ENCODE measurements at regions not wholly inside any gene's neighbourhood (a gene's known extent, or its start where the extent isn't known, plus 50 kb on each side); places are given as distances from the start of the nearest gene placed in this dataset.

DNA sequence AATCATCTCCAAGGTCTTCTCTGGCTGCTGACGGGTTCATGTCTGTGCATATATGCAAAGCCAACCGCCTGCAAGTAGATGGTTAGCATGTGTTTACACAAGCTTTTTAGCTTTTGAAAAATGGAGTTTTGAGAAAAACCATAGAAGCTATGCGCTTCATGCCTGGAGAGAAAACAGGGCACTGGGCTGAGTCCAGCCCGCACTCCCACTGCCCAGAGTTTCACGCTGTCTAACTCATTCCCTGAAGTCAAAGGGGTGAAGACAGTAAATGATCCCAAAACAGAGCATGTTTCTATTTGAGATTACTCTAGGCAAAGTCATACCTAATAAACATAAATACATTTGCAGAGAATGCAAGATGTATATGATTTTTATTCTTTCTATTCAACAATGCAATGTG is 278.8 kb downstream of the IRX2 start:
- Histone ChIP-seq H3K9me3 (replicated peaks; ENCODE audit: control insufficient read depth, insufficient read depth, low read length) (no peaks in the 10 kb centered on the region), H3K9ac (replicated peaks; ENCODE audit: extremely low read depth, insufficient read depth, low read length) (no peak overlapping the region), H3K9me1 (replicated peaks; ENCODE audit: control insufficient read depth, extremely low read depth, insufficient read depth, low read length) (no peaks in the 10 kb centered on the region), H2AFZ (ENCODE audit: low read depth, low read length) (no peak overlapping the region), H3K4me3 (replicated peaks in 1 of 3; ENCODE audit: insufficient read depth in 1 of 3, low read depth in 1 of 3, low read length in 3 of 3) (no peak overlapping the region), H3K27ac (ENCODE audit: insufficient read depth, low read depth, low read length) (no peak overlapping the region), H3K4me2 (ENCODE audit: insufficient read depth, low read length) (no peak overlapping the region), H3K36me3 (ENCODE audit: control insufficient read depth in 2 of 2, extremely low read depth in 1 of 2, insufficient read depth in 2 of 2, low read length in 2 of 2) (no peaks in the 10 kb centered on the region), H3K27me3 (ENCODE audit: control insufficient read depth in 2 of 2, insufficient read depth in 2 of 2, low read length in 2 of 2) (no peaks in the 10 kb centered on the region), H3K79me2 (ENCODE audit: control insufficient read depth, insufficient read depth, low read length) (no peaks in the 10 kb centered on the region), H3K4me1 (ENCODE audit: control insufficient read depth, extremely low read depth, insufficient read depth, low read length) (no peaks in the 10 kb centered on the region), H4K20me1 (replicated peaks; ENCODE audit: control insufficient read depth, extremely low read depth, insufficient read depth, low read length) (no peaks in the 10 kb centered on the region)
- POLR2A ChIA-PET = no interaction called here
- FAIRE-seq (no peak), DNase-seq (ENCODE audit: low read depth, low spot score) (no peak)
- TF ChIP-seq MAX (IDR thresholded peaks at IDR 0.05; ENCODE audit: insufficient read depth, insufficient read length) = no peak
- TF ChIP-seq JUN (IDR thresholded peaks at IDR 0.05; ENCODE audit: borderline replicate concordance, insufficient read depth, insufficient read length, low read depth) = no peak
- TF ChIP-seq EZH2 (IDR thresholded peaks at IDR 0.05; ENCODE audit: borderline replicate concordance, low read depth, low read length, severe bottlenecking) = no peak
- TF ChIP-seq MYC (IDR thresholded peaks at IDR 0.05; ENCODE audit: low read depth, low read length) = no peak
- TF ChIP-seq FOS (IDR thresholded peaks at IDR 0.05; ENCODE audit: borderline replicate concordance, insufficient read depth, low read length) = no peak
- no peak for TF ChIP-seq POLR2AphosphoS5 (IDR thresholded peaks at IDR 0.05; ENCODE audit: insufficient read depth, low read depth, low read length)
- TF ChIP-seq, protein P1, sequence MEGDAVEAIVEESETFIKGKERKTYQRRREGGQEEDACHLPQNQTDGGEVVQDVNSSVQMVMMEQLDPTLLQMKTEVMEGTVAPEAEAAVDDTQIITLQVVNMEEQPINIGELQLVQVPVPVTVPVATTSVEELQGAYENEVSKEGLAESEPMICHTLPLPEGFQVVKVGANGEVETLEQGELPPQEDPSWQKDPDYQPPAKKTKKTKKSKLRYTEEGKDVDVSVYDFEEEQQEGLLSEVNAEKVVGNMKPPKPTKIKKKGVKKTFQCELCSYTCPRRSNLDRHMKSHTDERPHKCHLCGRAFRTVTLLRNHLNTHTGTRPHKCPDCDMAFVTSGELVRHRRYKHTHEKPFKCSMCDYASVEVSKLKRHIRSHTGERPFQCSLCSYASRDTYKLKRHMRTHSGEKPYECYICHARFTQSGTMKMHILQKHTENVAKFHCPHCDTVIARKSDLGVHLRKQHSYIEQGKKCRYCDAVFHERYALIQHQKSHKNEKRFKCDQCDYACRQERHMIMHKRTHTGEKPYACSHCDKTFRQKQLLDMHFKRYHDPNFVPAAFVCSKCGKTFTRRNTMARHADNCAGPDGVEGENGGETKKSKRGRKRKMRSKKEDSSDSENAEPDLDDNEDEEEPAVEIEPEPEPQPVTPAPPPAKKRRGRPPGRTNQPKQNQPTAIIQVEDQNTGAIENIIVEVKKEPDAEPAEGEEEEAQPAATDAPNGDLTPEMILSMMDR (IDR thresholded peaks at IDR 0.05; ENCODE audit: extremely low read depth in 1 of 2, insufficient read depth in 1 of 2, low read depth in 1 of 2, low read length in 2 of 2) = no peak
- dilution Hi-C loops (cut with MboI; ENCODE audit: extremely low pct_ligation_motif_present, low sequenced_read_pairs) (no loop called here), intact Hi-C loops (cut with micrococcal nuclease) (no loop called here)
- BruUV-seq (replicated peaks) = no TSS peak
- CTCF ChIA-PET = no interaction called here

Measured in endothelial cell of umbilical vein (primary cell).